ENCODE measurements at regions not wholly inside any gene's neighbourhood (a gene's known extent, or its start where the extent isn't known, plus 50 kb on each side); places are given as distances from the start of the nearest gene placed in this dataset.

DNA sequence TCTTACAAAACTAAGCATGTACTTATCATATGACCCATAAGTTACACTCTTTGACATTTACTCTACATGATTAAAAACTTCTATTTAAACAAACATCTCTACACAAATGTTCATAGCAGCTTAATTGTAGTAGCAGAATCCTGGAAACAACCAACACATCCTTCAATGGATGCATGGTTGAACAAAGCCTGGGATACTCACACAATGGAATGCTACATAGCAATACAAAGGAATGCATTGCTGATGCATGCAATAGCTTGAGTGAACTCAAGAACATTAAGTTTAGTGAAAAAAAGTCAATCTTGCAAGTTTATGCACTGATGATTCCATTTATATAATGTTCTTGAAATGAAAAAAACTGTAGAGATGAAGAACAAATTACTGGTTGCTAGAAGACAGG is 686.9 kb downstream of the LRRIQ3 start:
- TF ChIP-seq, protein P1, sequence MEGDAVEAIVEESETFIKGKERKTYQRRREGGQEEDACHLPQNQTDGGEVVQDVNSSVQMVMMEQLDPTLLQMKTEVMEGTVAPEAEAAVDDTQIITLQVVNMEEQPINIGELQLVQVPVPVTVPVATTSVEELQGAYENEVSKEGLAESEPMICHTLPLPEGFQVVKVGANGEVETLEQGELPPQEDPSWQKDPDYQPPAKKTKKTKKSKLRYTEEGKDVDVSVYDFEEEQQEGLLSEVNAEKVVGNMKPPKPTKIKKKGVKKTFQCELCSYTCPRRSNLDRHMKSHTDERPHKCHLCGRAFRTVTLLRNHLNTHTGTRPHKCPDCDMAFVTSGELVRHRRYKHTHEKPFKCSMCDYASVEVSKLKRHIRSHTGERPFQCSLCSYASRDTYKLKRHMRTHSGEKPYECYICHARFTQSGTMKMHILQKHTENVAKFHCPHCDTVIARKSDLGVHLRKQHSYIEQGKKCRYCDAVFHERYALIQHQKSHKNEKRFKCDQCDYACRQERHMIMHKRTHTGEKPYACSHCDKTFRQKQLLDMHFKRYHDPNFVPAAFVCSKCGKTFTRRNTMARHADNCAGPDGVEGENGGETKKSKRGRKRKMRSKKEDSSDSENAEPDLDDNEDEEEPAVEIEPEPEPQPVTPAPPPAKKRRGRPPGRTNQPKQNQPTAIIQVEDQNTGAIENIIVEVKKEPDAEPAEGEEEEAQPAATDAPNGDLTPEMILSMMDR (IDR thresholded peaks at IDR 0.05), result no peak
- no peak for TF ChIP-seq POLR2A (IDR thresholded peaks at IDR 0.05)

Data from heart left ventricle (tissue), 13 donors.